Mammary epithelial cell (primary cell): ENCODE measurements at regions not wholly inside any gene's neighbourhood (a gene's known extent, or its start where the extent isn't known, plus 50 kb on each side); places are given as distances from the start of the nearest gene placed in this dataset.
"Not testable (repeated sequence)": the region's sequence is repeated elsewhere in the genome, so short reads cannot be mapped to it uniquely, and the experiment has no call there.

Experiments used
- EZH2 ChIP-seq: IDR thresholded peaks from 2 replicates; pipeline ENCODE4 v1.6.1; 2012; ENCODE audit warnings: low read length, inconsistent platforms, borderline replicate concordance
- TF ChIP-seq, protein P1 (sequence below), 2 donors: IDR thresholded peaks in 1 of 2; conservative IDR thresholded peaks in 1 of 2; 2 replicates each; pipeline ENCODE4 v1.5.1; 2011 to 2012; ENCODE audit warnings: inconsistent platforms in 2 of 2, low read length in 2 of 2, mild to moderate bottlenecking in 2 of 2, control low read depth in 1 of 2, low read depth in 1 of 2; ENCODE audit not compliant: insufficient read depth in 1 of 2; ENCODE audit errors: extremely low read depth in 1 of 2

DNA sequence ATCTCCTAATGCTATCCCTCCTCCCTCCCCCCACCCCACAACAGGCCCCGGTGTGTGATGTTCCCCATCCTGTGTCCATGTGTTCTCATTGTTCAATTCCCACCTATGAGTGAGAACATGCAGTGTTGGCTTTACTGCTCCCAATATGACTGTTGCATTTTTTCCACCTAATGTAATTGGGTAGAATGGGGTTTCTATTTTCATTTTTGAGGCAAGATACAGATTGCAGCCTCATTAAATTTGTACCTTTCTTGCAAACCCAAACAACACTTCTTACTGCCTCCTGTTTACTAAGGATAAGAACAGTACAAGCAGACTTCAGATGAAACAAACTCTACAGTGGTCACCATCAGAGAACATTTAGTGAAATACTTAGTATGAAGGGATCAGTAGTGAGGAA is 187.0 kb upstream of the RPL34 start:
- TF ChIP-seq, protein P1, sequence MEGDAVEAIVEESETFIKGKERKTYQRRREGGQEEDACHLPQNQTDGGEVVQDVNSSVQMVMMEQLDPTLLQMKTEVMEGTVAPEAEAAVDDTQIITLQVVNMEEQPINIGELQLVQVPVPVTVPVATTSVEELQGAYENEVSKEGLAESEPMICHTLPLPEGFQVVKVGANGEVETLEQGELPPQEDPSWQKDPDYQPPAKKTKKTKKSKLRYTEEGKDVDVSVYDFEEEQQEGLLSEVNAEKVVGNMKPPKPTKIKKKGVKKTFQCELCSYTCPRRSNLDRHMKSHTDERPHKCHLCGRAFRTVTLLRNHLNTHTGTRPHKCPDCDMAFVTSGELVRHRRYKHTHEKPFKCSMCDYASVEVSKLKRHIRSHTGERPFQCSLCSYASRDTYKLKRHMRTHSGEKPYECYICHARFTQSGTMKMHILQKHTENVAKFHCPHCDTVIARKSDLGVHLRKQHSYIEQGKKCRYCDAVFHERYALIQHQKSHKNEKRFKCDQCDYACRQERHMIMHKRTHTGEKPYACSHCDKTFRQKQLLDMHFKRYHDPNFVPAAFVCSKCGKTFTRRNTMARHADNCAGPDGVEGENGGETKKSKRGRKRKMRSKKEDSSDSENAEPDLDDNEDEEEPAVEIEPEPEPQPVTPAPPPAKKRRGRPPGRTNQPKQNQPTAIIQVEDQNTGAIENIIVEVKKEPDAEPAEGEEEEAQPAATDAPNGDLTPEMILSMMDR (conservative IDR thresholded peaks at IDR 0.05 in 1 of 2, IDR thresholded peaks at IDR 0.05 in 1 of 2; ENCODE audit: extremely low read depth in 1 of 2, insufficient read depth in 1 of 2, low read depth in 1 of 2, low read length in 2 of 2) = not testable (repeated sequence)
- TF ChIP-seq EZH2 = not testable (repeated sequence)
